ENCODE measurements at regions not wholly inside any gene's neighbourhood (a gene's known extent, or its start where the extent isn't known, plus 50 kb on each side); places are given as distances from the start of the nearest gene placed in this dataset.

- peak; percentile 35 for DNase-seq
Measured at GRCh38 chr1:116232989-116233514, 121.9 kb downstream of the MAB21L3 start.

GRCh38 chr1:116234429-116234828 lies 123.2 kb downstream of the MAB21L3 start:
- DNase-seq, result no peak

- DNase-seq, result no peak
Measured at GRCh38 chr1:116239916-116240315, 128.7 kb downstream of the MAB21L3 start.

- DNase-seq, result no peak
Measured at GRCh38 chr1:116242741-116243140, 130.3 kb upstream of the ATP1A1 start.

GRCh38 chr1:116243333-116244054 lies 129.6 kb upstream of the ATP1A1 start:
- DNase-seq, result peak; percentile 55

GRCh38 chr1:116246174-116246573 lies 126.9 kb upstream of the ATP1A1 start:
- DNase-seq, result no peak

GRCh38 chr1:116252271-116252670 lies 120.8 kb upstream of the ATP1A1 start:
- DNase-seq, result no peak

- DNase-seq, result no peak
Measured at GRCh38 chr1:116252785-116253184, 120.3 kb upstream of the ATP1A1 start.

GRCh38 chr1:116253566-116254382 lies 119.3 kb upstream of the ATP1A1 start:
- DNase-seq, result no peak

GRCh38 chr1:116254776-116255175 lies 118.3 kb upstream of the ATP1A1 start:
- DNase-seq, result no peak

GRCh38 chr1:116255486-116256285 lies 117.4 kb upstream of the ATP1A1 start:
- DNase-seq, result no peak

- no peak for DNase-seq
Measured at GRCh38 chr1:116256286-116256649, 116.8 kb upstream of the ATP1A1 start.

GRCh38 chr1:116256875-116257274 lies 116.2 kb upstream of the ATP1A1 start:
- no peak for DNase-seq

GRCh38 chr1:116257341-116257767 lies 115.7 kb upstream of the ATP1A1 start:
- no peak for DNase-seq

- DNase-seq, result no peak
Measured at GRCh38 chr1:116257836-116258235, 115.2 kb upstream of the ATP1A1 start.

GRCh38 chr1:116258668-116259419 lies 114.2 kb upstream of the ATP1A1 start:
- no peak for DNase-seq

GRCh38 chr1:116259663-116260062 lies 113.4 kb upstream of the ATP1A1 start:
- no peak for DNase-seq

- no peak for DNase-seq
Measured at GRCh38 chr1:116260115-116260514, 112.9 kb upstream of the ATP1A1 start.

GRCh38 chr1:116260621-116261020 lies 112.4 kb upstream of the ATP1A1 start:
- DNase-seq, result no peak

GRCh38 chr1:116261227-116261626 lies 111.8 kb upstream of the ATP1A1 start:
- no peak for DNase-seq

GRCh38 chr1:116262207-116262994 lies 110.6 kb upstream of the ATP1A1 start:
- no peak for DNase-seq

GRCh38 chr1:116262995-116263385 lies 110.1 kb upstream of the ATP1A1 start:
- no peak for DNase-seq

Measured in NCI-H510A treated with DMSO at 0.1 percent for 48 hours (cell line).